GM18498 (cell line): ENCODE measurements at regions not wholly inside any gene's neighbourhood (a gene's known extent, or its start where the extent isn't known, plus 50 kb on each side); places are given as distances from the start of the nearest gene placed in this dataset.

ENCODE experiments used
- ATAC-seq: cut with Tn5 transposase; IDR thresholded peaks from one replicate; pipeline ENCODE4 v1.9.1; 2021; ENCODE audit warnings: mild to moderate bottlenecking, moderate library complexity; ENCODE audit not compliant: unreplicated experiment

DNA sequence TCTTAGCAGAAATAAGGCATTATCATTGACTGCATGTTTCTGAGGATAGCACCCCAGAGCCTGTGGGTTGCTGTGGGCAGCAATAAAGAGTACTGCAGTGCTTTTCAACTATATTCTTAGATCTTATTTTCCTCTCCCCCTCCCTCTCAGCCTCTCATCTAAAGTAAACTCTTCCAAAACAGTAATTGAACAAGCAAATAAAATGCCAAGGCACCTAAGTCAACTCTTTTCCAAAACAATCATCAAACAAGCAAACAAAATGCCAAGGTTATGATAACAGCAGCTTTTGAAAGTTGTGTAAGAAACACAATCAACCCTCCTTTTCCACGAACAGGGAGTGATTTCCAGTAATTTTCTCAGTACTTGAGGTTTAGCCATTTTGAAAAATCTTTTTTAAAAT is 1542.6 kb downstream of the AACS start:
- no peak for ATAC-seq

DNA sequence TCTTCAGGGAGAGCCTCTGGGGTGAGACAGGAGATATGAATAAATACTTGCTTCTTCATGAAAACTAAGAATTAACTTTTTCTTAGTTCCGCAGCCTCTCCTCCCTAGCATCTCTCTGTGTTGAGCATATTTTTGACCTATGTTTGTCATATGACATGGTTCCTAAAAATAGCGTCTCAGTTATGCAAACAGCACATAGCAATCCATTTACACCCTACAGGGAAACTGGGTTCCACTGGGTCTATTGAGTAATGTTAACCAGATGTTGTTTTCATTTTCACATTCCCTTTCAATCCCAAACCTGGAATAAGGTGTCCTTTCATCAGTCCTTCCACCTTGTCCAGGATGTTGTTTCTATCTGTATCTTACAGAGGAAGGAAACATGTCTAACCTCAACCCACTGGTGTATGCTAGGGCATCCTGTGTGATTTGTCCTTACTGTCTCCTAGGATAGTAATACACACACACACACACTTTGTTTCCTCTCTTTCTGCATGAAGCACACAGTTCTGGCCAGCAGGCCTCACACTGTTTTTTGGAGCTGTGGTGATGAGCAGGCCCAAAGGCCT is 1543.5 kb downstream of the AACS start:
- no peak for ATAC-seq

DNA sequence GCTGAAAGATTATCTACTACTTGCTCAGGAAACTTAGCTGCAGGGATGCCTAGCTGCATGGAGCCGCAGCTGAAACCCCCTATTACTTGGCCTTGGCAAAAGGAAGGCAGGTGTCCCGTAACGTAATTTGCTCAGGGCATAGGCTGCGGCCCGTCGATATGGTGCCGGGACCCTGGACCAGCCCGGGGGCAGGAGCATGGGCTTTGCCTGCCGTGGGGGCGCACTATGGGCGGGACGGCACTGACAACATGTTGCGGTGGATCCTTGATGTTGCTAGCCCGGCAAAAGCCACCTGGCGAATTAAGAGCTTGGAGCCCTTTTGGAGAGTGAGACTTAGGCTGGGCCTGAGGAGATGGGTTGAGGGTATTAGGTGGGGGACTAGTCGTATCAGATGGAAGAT is 1551.2 kb downstream of the AACS start:
- ATAC-seq = no peak

DNA sequence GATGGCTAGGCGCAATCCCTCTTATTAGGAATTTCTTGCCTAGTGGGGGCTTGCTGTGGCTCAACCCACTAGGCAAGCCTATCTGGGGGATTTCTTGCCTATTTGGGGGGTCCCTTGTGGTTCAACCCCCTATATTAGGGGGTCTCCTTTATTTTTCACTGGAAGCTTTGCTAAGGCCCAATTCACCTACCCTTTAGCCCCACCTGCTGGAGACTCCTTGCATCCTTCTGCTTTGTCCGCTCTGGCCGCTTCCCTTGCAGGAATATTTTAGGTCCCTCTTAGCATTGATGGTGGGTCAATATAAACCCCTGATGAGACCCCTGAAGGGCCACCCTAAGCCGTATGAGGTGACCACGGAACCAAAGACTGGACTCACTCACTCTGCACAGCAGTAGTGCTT is 1552.1 kb downstream of the AACS start:
- no peak for ATAC-seq

DNA sequence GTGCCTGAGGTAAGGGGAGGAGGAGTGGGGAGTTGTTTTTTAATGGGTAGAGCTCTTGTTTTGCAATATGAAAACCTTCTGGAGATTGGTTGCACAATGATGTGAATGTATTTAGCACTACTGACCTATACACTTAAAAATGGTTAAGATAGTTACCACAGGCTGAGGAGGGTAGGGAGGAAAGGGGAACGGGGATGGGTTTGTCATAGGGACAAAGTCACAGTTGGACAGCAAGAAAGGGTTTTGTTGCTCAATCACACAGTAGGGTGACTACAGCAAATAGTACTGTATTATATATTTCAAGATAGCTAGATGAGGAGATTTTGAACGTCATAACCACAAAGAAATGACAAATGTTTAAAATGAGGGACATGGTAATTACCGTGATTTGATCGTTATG is 1562.4 kb downstream of the AACS start:
- no peak for ATAC-seq

DNA sequence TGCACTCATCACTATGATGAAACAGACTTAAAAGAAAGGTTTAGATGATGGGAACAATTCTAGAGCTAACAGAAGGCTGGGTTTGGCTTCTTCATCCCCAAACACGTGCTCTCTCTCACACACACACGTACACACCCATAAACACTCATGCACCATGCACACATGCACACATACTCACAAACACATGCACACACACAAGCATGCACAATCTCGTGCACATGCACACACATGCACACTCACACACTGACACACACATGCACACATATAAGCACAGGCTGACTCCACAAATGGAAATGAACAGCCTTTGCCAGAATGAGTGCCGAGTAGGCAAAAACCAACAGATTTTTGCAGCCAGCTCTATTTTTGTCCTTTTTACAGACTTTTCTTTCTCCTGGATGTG is 1571.6 kb downstream of the AACS start:
- no peak for ATAC-seq

DNA sequence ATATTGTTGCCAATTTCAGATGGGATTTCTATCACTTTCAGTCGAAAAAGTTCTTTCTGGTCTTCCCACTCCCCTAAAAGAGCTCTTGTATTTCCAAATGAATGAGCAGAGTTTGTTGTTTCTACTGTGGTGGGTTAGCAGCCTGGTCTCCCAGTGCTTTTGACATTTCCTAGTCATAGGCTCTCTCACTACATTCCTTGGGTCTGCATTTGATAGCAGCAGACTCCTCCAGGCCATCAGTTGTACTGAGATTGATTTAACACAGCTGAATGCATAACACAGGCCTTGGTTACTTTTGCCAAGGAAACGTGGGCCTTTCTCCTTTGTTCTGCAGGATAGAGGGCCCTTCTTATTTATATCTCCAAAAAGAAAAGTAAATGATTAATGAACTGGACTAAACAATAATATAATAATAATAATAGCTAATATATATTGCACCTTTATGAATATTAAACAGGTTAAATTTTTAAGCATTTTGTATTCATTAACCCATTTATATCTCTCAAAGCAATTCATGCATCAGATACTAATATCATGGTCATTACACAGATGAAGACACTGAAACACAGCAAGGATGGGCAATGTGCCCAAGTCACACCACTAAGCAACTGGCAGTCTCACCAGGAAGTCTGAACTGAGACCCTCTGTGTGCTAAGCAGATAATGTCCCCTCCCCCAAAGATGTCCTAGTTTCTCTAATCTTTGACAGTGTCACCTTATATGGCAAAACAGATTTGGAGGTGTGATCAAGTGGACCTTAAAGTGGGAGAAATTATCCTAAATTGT is 1579.2 kb downstream of the AACS start:
- ATAC-seq = no peak

DNA sequence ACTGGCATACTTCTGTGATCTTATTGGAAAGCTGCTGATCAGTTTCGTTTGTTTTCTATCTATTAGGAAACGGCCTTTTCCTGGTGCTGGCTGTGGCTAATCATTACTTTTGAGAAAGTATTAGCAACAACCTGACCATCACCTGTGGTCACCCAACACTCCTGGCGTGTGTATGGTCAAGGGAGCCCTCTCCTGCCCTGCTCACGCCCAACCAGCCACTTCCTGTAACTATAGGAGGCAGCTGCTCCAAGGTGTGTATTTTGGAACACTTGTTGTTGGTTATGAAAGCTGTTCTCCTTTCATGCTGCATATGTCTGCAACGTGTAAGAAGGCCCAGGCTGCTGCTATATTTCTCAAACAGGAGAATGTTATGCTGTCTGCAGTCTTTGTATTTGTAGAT is 1582.8 kb downstream of the AACS start:
- ATAC-seq = no peak

DNA sequence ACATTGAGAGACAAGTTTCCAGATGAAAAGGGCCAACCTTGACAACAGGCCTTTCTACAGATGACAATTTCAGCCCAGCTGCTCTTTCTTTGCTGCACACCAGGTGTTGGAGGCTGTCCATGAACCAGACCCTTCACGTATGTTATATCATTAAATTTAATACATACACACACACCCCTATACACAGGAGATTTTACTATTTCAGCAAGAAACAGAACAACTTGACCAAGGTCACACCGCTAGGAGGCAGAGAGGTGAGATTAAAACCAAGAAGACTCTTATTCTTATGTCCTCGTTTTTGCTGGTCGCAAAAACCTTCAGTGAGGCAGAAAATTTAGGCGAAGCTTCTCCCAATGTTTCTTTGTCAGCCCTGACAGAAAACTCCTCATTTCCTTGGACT is 1585.9 kb downstream of the AACS start:
- no peak for ATAC-seq

DNA sequence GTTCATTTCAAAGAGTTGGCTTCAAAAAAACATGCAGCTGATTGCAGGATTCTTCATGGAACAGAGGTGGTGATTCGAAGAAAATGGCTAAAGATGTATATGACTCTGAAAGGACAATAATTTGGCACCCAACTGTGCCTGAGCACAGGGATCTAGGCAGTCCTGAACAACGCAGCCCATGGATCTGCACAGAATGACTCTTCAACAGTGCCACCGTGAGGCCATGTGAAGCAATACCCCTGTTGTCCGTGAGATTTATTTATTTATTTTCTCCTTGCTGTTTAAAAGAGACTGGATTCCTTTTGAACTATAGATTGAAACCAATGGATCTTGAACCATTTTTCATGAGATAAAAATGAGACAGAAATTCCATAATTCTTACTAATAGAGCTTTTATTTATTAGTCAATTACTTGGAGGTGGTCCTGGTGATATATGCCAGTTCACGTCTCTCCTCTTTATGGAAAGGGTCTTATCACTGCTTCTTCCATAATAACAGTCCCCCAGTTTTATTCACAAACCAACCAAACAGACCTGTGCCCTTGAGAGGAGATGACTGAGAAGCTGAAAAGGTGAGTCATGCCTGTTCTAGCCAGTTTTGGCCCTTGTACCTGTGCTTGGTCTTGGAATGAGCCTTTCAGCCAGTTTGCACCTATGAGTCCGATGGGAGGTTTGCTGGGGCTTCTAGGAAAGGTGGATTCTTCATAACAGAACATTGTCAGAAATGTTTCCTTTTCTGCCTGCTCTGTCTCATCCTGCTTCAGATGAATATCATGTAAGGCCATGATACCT is 1598.3 kb downstream of the AACS start:
- no peak for ATAC-seq

DNA sequence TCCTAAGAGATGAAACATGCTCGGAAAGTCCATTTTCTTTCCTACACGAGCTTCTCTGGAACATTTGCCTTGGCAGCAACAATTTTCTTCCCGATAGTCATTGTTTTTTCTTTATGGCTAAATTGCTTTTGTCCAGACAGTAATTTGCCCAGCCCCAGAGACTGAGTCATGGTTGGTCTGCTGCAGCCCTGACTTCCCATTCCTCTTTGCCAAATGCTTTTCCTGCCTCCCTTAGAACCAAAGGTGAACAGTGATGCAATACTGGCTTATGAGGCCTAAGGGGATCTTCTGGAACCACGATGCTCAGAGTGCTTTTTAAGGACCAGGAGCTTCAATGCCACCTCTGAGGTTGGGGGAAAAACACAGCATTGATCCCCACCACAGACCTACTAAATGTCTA is 1599.6 kb upstream of the TMEM132C start:
- ATAC-seq = no peak

DNA sequence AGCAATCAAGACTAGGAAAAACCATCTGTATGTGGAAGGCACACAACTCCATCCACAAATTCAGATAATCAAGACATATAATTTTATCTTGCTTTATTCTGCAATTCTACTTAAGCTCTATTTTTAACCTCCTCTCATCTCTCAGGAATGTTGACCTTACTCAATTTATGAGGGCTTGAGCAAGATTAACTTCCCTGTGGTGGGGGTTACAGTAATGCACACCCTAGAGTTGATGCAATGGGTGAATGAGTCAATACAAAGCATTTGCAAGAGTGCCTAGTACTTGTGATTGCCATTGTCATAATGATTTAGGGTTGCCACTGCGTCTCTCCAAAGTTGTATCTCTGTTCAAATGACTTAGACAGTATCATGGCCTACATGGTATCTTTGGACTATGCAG is 1598.4 kb upstream of the TMEM132C start:
- ATAC-seq = no peak

DNA sequence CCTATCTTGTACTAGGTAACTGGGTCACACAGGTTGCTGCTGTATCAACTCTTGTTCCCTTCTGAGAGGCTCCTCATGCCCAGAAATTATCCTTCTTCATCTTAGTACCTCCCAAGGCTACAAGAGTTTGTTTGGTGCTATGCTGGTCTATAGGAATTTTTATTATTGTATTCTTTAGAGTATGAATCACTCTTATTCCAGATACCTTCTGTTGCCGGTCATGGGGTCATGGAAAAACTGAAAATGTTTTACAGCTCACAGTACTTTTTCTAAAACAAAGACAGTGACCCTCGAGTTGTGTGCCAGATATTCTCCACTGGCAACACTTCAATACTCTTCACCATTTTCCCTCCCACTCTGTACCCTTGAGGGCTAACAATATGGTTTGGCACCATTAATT is 1598.0 kb upstream of the TMEM132C start:
- no peak for ATAC-seq

DNA sequence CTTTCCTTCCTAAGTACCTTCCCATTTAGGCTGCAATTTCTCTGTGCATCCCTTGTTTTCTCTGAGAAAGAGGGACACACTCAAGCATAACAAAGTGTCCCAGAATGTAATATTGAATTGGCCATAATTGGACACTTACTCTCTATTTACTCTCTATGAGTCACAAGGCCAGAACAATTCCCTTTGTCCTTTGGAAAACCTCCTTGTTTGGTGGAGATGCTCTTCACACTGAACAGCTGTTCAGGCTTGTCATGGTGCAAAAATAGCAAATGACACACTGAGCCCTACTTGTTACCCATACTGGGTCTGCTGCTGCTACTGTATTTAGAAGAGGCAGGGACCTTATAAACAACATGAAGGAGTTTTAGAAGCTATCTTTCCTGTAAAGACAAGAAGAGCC is 1590.5 kb upstream of the TMEM132C start:
- no peak for ATAC-seq

DNA sequence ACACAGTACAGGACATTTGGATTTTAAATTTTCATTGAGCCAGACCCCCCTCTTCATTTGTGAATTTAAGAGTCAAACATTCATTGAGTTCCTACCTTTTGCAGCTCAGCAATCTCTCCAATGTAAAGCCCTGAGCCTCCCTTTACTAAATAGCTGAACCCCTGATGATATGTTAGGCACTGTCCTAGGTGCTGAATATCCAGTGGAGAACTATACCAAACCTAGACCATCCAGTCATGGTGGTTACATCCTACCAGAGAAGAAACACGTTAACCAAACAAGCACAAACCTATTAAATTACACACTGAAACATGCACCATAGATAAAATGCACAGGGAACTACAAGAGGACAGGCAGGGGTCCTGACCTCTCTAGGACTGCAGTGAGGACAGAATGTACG is 1585.3 kb upstream of the TMEM132C start:
- no peak for ATAC-seq

DNA sequence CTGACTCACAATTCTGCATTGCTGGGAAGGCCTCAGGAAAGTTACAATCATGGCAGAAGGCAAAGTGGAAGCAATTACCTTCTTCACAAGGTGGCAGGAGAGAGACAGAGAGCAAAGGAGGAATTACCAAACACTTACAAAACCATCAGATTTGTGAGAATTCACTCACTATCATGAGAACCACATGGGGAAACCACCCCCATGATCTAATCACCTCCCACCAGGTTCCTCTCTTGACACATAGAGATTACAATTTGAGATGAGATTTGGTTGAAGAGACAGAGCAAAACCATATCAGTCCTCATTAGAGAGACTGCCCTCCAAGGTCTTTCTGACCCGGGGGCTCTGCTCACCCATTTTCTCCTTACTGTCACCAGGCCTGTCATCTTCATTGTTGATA is 1582.3 kb upstream of the TMEM132C start:
- ATAC-seq = no peak

DNA sequence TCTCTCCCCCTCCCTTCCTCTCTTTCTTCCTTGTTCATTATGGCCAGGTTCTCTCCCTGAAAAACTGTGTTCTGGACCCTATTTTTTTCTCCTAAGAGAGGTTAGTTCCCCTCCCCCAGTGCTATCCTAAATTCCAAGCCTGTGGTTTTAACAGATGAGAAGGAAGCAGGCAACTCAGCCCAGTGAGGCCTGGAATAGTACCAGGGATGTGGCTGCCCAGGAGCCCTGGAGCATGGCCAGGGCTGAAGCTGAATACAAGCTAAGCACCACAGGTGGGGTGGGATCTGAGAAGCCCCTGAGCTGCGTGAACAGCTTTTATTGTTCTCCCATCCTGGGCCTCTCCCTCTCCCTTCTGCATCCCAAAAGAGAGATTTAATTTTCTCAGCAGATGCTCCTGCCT is 1581.3 kb upstream of the TMEM132C start:
- ATAC-seq = no peak

DNA sequence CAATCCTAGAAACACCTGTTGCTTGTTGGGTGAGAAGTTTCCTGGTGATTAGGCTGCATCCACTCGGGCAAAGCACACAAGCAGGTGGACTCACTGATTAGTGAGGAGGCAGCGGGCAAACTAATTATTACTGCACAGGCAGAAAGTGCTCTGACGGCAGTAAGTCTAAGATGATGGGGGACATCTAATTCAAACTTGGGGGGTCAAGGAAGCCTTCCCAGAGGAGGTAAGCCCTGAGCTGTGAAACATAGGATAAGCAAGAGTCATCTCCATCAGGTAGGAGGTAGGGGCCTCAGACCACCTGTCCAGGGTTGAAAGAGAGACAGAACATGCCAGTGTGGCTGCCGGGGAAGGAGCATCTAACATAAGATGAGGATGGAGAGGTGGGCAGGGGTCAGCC is 1578.4 kb upstream of the TMEM132C start:
- ATAC-seq = no peak

DNA sequence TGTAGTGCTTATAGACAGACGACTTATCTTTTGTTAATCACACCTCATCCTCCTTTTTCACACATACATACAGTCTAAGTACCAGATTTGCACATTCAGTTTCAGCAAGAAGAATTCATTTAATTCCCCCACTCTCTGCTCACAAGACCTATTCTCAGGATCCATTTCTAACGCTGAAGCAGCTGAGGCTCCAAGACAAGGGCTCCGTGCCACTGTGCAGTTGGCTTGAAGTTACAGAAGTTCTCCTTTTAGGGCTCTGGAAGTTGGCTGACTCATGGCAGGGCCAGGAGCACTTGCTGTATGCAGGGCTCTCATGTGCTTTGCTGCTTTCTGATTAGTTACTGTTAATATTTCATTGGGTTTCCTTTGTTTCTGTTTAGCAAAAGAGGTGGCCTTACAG is 1566.9 kb upstream of the TMEM132C start:
- ATAC-seq = no peak

DNA sequence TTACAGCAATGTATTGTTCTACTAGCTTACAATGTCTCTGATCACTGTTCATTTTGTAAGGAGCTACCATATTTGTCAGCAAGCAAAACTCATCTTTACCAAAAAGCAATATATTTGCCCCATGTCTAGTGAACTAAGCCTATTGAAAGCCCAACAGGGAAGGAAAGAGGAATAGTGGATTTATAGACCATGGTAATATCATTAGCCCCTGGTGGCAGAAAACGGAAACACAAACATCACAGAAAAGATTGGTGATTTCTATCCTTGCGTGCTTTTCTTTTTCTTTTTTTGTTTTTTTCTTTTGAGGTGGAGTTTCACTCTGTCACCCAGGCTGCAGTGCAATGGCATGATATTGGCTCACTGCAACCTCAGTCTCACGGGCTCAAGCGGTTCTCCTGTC is 1562.4 kb upstream of the TMEM132C start:
- ATAC-seq = no peak

DNA sequence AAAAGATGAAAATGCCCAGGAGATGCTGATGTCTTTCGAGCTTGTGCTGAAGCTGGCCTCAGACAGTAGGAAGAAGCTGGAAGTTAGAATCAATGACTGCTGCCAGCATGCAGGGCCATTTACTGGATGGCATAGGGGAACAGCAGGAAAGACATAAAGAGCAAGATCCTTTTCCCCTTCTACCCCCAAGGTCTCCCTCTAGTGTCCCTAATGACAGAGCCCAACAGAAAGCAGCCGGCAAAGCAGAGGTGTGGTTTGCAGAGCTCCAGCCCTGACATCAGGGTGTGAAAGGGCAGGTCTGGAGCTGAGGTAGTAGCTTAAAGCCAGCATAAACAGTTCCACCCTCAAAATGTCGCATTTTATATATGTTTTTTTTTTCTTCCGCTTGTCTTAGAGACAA is 1560.7 kb upstream of the TMEM132C start:
- ATAC-seq = no peak

DNA sequence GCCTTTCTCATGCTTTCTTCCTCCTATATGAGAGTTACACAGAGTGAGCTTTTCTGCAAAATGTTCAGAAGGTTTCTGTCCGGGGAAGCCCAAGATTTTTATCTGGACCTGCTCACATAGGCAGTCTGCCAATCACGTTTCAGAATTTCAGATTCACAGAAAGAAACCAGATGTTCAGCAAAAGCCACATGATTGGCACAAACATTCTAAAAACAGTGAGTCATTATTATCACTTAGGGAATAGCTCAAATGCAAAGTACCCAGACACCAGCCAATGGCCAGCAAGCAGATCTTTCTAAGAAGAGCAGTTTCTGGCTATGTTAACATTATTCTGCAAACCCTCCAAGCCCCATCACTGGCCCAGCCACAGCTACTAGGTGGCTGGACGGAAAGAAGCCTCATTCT is 1558.5 kb upstream of the TMEM132C start:
- no peak for ATAC-seq
